Left lung (tissue), 4 donors: ENCODE measurements at regions not wholly inside any gene's neighbourhood (a gene's known extent, or its start where the extent isn't known, plus 50 kb on each side); places are given as distances from the start of the nearest gene placed in this dataset.

ENCODE experiments used
- ATAC-seq: fragments of 200-7000 bp; cut with Tn5 transposase; one replicate; pipeline ENCODE4 v1.9.1; 2020; ENCODE audit warnings: moderate library complexity
- DNase-seq, 4 donors: peaks; one replicate each; pipeline ENCODE4 v3.0.0-alpha.2; 2013 to 2020
- H3K27ac ChIP-seq, 2 donors: fragments of 200-600 bp; sonication (generic) in 1 of 2; one replicate each; pipeline versions ENCODE4 v1.5.0 to v1.8.0; 2020 to 2021
- H3K27me3 ChIP-seq, 2 donors: fragments of 200-600 bp; sonication (generic) in 1 of 2; one replicate each; pipeline versions ENCODE4 v1.5.0 to v1.8.0; 2020 to 2021
- H3K36me3 ChIP-seq, 2 donors: fragments of 200-600 bp; sonication (generic) in 1 of 2; one replicate each; pipeline versions ENCODE4 v1.5.0 to v1.8.0; 2020 to 2021
- H3K4me1 ChIP-seq, 2 donors: fragments of 200-600 bp; one replicate each; pipeline ENCODE4 v1.8.0; 2021
- H3K4me3 ChIP-seq, 2 donors: fragments of 200-600 bp; sonication (generic) in 1 of 2; one replicate each; pipeline versions ENCODE4 v1.5.0 to v1.8.0; 2020 to 2021; ENCODE audit warnings: mild to moderate bottlenecking in 1 of 2
- H3K9me3 ChIP-seq, 2 donors: fragments of 200-600 bp; sonication (generic) in 1 of 2; one replicate each; pipeline versions ENCODE4 v1.5.0 to v1.8.0; 2020 to 2021
- intact Hi-C, 2 donors: fragments of 100-400 bp; cut with DNase I; formaldehyde crosslinking; loops; one replicate each; pipeline versions ENCODE4 v1.11.2 to v1.14.2; 2022
- TF ChIP-seq, protein P1 (sequence below), 2 donors: fragments of 200-600 bp; sonication (generic) in 1 of 2; IDR thresholded peaks; one replicate each; pipeline versions ENCODE4 v1.5.0 to v1.8.0; 2021; ENCODE audit warnings: antibody characterized with exemption in 2 of 2
- donor health status: DM: no; HTN: yes; CAD: no.
- donor health status: DM: no; HTN: no; CAD: no.

- Histone ChIP-seq H3K9me3 (no peaks in the 10 kb centered on the region), H3K4me3 (no peak overlapping the region), H3K4me1 (peaks cover 0 to 7% of the 10 kb centered on the region in 2 donors), H3K36me3 (no peaks in the 10 kb centered on the region), H3K27ac (no peak overlapping the region), H3K27me3 (no peaks in the 10 kb centered on the region)
- ATAC-seq (no peak), DNase-seq (no peak)
- intact Hi-C loops = no loop called here
- TF ChIP-seq, protein P1, sequence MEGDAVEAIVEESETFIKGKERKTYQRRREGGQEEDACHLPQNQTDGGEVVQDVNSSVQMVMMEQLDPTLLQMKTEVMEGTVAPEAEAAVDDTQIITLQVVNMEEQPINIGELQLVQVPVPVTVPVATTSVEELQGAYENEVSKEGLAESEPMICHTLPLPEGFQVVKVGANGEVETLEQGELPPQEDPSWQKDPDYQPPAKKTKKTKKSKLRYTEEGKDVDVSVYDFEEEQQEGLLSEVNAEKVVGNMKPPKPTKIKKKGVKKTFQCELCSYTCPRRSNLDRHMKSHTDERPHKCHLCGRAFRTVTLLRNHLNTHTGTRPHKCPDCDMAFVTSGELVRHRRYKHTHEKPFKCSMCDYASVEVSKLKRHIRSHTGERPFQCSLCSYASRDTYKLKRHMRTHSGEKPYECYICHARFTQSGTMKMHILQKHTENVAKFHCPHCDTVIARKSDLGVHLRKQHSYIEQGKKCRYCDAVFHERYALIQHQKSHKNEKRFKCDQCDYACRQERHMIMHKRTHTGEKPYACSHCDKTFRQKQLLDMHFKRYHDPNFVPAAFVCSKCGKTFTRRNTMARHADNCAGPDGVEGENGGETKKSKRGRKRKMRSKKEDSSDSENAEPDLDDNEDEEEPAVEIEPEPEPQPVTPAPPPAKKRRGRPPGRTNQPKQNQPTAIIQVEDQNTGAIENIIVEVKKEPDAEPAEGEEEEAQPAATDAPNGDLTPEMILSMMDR (IDR thresholded peaks at IDR 0.05) = no peak
These were observed 77.6 kb upstream of the DLG1 start for GRCh38 chr3:197376020-197376419.

GRCh38 chr3:197375001-197375441 lies 76.6 kb upstream of the DLG1 start:
- H3K4me1 ChIP-seq = peaks cover 0 to 7% of the 10 kb centered on the region in 2 donors
- no peaks in the 10 kb centered on the region for H3K9me3 ChIP-seq
- intact Hi-C loops = no loop called here
- no peaks in the 10 kb centered on the region for H3K27me3 ChIP-seq
- H3K27ac ChIP-seq = no peak overlapping the region
- ATAC-seq (no peak), DNase-seq (no peak)
- H3K36me3 ChIP-seq = no peaks in the 10 kb centered on the region
- TF ChIP-seq, protein P1 (IDR thresholded peaks at IDR 0.05) = no peak
- no peak overlapping the region for H3K4me3 ChIP-seq

DNA sequence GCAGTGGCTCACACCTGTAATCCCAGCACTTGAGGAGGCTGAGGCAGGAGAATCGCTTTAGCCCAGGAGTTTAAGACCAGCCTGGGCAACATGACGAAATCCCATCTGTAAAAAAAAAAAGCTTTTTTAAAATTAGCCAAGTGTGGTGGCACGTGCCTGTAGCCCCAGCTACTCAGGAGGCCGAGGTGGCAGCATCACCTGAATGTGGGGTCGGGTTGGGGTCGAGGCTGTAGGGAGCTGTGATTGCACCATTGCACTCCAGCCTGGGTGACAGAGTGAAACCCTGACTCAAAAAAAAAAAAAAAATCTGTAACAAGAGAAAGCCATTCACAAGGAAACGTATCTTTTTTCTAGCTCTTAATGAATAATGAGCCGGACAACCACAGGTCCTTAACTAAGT lies 74.7 kb upstream of the DLG1 start:
- intact Hi-C loops = no loop called here
- Histone ChIP-seq H3K36me3 (no peaks in the 10 kb centered on the region), H3K9me3 (no peaks in the 10 kb centered on the region), H3K4me1 (peaks cover 0 to 7% of the 10 kb centered on the region in 2 donors), H3K27ac (no peak overlapping the region), H3K4me3 (no peak overlapping the region), H3K27me3 (no peaks in the 10 kb centered on the region)
- ATAC-seq (no peak), DNase-seq (no peak)
- TF ChIP-seq, protein P1 (IDR thresholded peaks at IDR 0.05) = no peak

- Histone ChIP-seq H3K27me3 (no peaks in the 10 kb centered on the region), H3K4me3 (no peak overlapping the region), H3K4me1 (peaks cover 0 to 7% of the 10 kb centered on the region in 2 donors), H3K9me3 (no peaks in the 10 kb centered on the region), H3K27ac (peak overlapping the region in 1 of 2 donors; percentile 23), H3K36me3 (no peaks in the 10 kb centered on the region)
- TF ChIP-seq, protein P1 (IDR thresholded peaks at IDR 0.05) = no peak
- ATAC-seq (peak; percentile 67), DNase-seq (peak in 1 of 4 donors; percentile 75)
- intact Hi-C loops = no loop called here
These were observed 73.7 kb upstream of the DLG1 start for GRCh38 chr3:197372047-197372661.

DNA sequence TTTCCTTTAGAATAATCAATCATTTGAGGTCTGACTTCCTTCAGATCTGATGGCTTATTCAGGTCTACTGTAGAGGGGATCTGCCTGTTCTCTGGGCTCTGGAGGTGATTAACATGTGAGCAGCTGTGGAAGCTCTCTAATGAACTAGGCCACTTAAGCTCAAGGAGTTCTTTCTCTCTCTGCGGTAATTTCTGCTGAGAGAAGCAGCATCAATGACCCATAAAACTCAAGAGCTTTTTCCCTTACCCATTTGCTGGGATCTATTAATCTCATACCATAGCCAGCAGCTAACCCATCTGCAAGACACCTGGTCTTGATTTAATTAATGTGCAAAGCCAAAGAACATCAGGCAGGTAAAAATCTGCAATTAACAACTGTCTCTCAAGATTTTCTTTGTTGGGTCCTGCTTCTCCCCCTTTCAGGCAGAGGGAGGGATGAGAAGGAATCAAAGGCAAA lies 73.2 kb upstream of the DLG1 start:
- DNase-seq (no peak), ATAC-seq (peak; percentile 28)
- no peak overlapping the region for H3K4me3 ChIP-seq
- H3K27ac ChIP-seq = peak overlapping the region in 1 of 2 donors; percentile 23
- H3K27me3 ChIP-seq = no peaks in the 10 kb centered on the region
- H3K9me3 ChIP-seq = no peaks in the 10 kb centered on the region
- TF ChIP-seq, protein P1 (IDR thresholded peaks at IDR 0.05) = no peak
- intact Hi-C loops = no loop called here
- H3K36me3 ChIP-seq = no peaks in the 10 kb centered on the region
- H3K4me1 ChIP-seq = peaks cover 0 to 7% of the 10 kb centered on the region in 2 donors
